ENCODE measurements at regions not wholly inside any gene's neighbourhood (a gene's known extent, or its start where the extent isn't known, plus 50 kb on each side); places are given as distances from the start of the nearest gene placed in this dataset.
"Not testable (repeated sequence)": the region's sequence is repeated elsewhere in the genome, so short reads cannot be mapped to it uniquely, and the experiment has no call there.

- no peak for DNase-seq
These were observed 1090.3 kb upstream of the CITED2 start for GRCh38 chr6:140464720-140465119.

GRCh38 chr6:140463312-140463710 lies 1088.9 kb upstream of the CITED2 start:
- DNase-seq, result no peak

DNA sequence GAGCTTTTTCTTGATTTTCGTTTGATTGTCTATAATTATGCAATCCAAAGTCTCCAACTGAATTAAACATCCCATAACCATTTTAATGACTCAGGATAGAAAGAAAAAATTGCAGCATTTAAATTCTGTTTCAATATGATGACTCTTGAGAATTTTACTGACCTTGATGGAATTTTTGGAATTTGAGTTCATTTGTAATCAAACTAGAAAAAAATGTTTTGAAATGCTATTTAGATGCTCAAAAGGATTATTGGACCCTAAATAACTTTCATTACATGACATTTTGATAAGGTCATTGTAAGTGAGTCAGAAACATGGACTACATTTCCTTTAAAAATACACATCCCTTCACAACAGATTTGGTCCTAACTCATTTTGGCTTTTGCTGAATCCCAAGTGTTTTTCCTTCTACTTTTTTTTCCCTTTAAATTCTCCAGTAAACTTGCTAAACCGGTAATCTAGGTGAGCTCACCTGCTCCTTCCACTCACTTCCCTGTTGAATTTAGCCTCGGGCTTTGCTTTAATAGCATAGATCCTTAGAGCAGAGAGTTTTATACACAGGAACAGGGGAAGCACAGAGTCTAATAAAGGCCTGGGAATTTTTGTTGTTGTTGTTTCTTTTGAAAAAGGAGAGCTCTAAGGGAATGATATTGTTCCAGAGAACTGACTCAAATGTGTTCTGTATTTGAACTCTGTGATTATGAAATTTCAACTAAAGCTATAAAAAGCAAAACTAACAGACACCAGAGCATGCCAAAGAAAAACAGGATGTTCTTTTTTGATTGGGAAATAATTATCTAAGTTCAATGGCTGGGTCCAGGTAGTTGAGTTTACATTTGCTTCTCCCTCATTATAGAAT lies 1088.2 kb upstream of the CITED2 start:
- peak; percentile 62 for DNase-seq

- DNase-seq, result no peak
These were observed 1087.6 kb upstream of the CITED2 start for GRCh38 chr6:140462076-140462452.

- no peak for DNase-seq
These were observed 1085.8 kb upstream of the CITED2 start for GRCh38 chr6:140460267-140460666.

- DNase-seq, result no peak
These were observed 1084.8 kb upstream of the CITED2 start for GRCh38 chr6:140459209-140459608.

DNA sequence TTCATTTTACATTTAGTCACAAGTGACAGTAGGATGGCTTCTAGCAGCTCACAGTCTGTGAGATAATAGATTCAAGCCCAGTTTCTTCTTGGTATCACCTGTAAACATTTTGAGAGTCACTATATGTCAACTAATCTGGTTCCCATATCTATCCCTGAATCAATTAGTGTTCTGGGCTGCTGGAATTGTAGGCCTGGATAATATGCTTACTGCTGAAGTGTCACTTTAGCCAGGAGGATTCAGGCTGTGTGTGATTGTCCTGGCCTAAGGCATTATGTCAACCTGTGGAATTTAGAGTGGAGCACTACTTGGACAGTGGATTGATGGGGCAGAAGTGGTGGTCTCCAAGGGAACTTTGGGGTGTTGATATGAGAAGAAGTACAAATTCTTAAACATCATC lies 1071.8 kb upstream of the CITED2 start:
- no peak for DNase-seq

GRCh38 chr6:140445474-140446004 lies 1071.1 kb upstream of the CITED2 start:
- DNase-seq, result no peak

DNA sequence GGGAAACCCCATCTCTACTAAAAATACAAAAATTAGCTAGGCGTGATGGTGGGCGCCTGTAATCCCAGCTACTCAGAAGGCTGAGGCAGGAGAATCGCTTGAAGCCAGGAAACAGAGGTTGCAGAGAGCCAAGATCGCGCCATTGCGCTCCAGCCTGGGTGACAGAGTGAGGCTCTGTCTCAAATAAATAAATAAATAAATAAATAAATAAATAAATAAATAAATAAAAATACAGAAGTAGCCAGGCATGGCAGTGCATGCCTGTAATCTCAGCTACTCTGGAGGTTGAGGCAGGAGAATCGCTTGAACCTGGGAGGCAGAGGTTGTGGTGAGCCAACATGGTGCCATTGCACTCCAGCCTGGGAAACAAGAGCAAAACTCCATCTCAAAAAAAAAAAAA lies 1068.7 kb upstream of the CITED2 start:
- DNase-seq, result not testable (repeated sequence)

- no peak for DNase-seq
These were observed 1066.8 kb upstream of the CITED2 start for GRCh38 chr6:140441256-140441655.

DNA sequence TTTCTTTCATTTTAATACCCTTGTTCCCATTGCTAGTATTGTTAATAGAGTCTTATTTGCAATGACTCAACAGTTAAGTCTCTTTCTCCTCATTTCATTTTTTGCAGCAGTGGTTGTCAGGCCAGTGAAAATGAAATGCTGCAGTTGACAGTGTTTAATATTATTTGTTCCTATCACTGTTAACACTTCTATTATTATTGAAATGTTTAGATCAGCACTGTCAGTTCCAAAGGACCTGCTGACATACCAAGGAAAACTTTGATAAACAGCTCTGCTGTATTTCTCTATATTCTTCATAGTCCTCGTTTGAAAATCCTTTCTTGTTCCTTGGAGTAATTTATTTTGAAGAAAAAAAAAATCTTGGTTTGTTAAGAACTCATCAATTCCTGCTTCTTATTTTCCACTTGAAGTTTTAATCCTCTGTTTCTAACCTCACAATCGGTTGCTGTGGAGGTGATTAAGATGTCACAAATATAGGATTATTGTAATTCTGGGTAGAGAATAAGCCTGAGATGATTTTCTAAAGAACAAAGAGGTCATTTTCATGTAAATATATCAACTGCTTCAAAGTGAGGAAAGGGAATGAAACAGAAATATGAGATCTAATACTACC lies 1065.9 kb upstream of the CITED2 start:
- no peak for DNase-seq

DNA sequence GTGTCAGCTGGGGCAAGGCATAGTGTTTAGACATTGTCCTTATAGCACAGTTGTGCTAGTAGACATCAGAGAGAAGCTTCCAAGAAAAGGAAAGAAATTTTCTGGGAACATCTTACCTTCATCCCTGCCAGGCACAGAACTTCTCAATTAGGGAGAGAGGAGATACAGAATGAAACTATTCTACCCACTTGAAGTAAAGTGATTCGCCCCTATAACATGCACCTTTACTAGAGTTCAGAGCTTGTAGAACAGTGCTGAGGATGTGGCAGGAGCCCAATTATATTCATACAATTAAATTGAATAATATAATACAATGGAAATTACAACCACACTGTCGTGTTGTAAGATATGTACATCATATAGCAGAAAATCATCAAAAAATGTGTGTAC lies 1063.9 kb upstream of the CITED2 start:
- DNase-seq, result no peak

GRCh38 chr6:140437619-140438345 lies 1063.3 kb upstream of the CITED2 start:
- DNase-seq, result no peak

DNA sequence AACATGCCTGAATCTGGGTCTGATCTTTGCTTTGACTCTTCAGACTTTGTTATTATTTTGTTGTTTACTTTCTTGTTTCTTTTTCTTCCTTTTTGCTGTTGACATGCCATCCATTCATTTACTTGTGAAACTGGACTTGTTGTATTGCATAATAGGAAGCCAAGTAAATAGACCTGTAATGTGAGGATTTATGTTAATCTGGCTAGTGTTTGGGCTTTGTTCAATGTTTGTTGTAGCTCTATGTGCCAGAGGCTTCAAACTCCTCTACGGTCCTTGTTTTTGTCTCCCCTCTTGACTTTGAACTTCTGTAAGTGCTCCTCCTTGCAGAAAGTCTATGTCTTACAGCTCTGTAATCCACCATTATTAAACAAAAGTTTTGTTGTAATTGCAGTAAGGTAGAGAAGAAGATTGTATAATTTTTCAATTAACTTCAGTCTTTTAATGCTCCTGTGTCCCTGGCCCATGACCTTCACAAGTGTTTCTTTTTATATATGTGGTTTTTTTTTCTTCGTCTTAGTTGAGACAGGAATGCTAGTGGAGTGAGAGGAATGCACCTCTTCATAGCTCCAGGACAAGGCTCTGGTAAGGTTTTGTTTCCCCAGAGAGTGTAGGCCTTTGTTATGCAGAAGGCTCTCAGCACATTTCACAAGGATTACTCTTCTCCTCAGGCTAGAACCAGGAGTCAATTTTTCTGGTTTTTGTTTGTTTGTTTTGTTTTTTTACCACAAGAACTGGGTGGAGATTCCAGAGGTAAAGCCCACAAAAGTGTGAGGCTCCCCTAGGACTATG lies 1061.8 kb upstream of the CITED2 start:
- no peak for DNase-seq

DNA sequence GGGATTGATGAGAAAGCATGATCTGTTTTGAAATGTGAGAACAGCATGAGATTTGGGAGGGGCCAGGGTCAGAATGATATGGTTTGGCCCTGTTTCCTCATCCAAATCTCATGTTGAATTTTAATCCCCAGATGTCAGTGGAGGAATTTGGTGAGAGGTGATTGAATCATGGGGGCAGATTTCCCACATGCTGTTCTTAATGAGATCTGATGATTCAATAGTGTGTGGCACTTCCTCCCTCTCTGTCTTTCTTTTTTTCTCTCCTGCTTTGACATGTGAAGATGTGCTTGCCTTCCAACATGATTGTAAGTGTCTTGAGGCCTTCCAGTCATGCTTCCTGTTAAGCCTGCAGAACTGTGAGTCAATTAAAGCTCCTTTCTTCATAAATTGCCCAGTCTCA lies 1060.3 kb upstream of the CITED2 start:
- no peak for DNase-seq

GRCh38 chr6:140433072-140433471 lies 1058.6 kb upstream of the CITED2 start:
- DNase-seq, result no peak

- no peak for DNase-seq
These were observed 1053.4 kb upstream of the CITED2 start for GRCh38 chr6:140427842-140428241.

- no peak for DNase-seq
These were observed 1040.6 kb upstream of the CITED2 start for GRCh38 chr6:140414966-140415620.

DNA sequence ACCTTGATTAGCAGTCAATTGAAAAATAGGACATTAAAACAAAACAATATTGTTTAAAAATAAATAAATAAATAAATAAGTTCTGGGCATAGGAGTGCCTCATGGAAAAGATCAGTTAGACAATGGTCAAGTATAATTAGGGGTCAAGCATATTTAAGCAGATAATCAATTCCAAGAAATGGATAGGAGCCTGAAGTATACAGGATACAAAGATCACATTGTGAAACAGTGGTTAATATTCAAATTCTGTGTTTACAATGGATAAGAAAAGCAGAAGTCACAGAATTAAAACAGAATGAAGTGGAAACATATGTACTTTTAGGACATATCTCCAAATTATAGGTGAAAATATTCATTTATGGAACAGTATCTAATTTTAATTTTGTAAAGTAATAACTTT lies 1028.6 kb upstream of the CITED2 start:
- DNase-seq, result no peak

- DNase-seq, result no peak
These were observed 1027.3 kb upstream of the CITED2 start for GRCh38 chr6:140401761-140402160.

DNA sequence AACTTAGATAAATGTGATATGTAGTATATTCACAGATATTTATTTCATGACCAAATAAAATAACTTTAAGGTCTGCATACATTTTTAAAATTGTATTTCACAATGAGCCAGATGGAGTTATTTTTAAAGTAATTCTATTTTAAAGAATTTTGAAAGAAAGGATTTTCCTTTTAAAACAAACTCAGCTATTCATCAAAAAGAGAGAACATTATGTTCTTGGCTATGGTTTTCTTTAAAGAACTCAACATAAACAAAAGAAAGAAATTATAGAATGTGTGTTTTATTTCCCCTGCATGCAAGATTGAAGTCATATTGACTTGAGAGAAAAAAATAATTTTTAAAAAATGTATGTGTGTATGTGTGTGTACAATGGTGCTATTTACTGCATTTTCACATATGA lies 1023.6 kb upstream of the CITED2 start:
- DNase-seq, result no peak

DNA sequence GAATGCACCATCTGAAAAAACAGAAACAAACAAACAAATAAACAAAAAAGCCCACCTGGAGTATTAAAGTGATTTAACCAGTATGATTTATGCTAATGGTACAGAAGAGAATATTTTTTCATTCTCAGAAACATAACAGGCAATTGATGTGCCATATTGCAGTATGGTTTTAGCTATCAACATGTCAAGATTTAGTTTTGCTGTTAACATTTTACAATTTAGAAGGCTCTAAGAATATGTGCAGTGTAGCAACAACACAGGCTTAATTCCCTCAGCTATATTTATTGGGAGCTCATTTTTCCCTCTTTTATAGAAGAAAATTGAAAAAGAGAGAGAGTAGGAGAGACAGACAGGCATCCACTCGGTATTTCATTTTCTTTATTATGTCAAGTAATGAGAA lies 1022.7 kb upstream of the CITED2 start:
- no peak for DNase-seq
